ENCODE measurements at regions not wholly inside any gene's neighbourhood (a gene's known extent, or its start where the extent isn't known, plus 50 kb on each side); places are given as distances from the start of the nearest gene placed in this dataset.

GRCh38 chr14:104293231-104293841, 154.9 kb downstream of the KIF26A start:
- no peak for DNase-seq (ENCODE audit: low read depth)
- no peak for TF ChIP-seq CTCF (IDR thresholded peaks at IDR 0.05; ENCODE audit: low read depth, low read length, missing control alignments)
- H3K4me3 ChIP-seq (ENCODE audit: low read depth, low read length), result no peak overlapping the region

GRCh38 chr14:104293851-104294627, 155.7 kb downstream of the KIF26A start:
- TF ChIP-seq CTCF (IDR thresholded peaks at IDR 0.05; ENCODE audit: low read depth, low read length, missing control alignments), result peak; percentile 23
- no peak overlapping the region for H3K4me3 ChIP-seq (ENCODE audit: low read depth, low read length)
- no peak for DNase-seq (ENCODE audit: low read depth)

GRCh38 chr14:104294628-104294982, 156.2 kb downstream of the KIF26A start:
- DNase-seq (ENCODE audit: low read depth), result no peak
- no peak overlapping the region for H3K4me3 ChIP-seq (ENCODE audit: low read depth, low read length)
- no peak for TF ChIP-seq CTCF (IDR thresholded peaks at IDR 0.05; ENCODE audit: low read depth, low read length, missing control alignments)

- no peak overlapping the region for H3K4me3 ChIP-seq (ENCODE audit: low read depth, low read length)
- TF ChIP-seq CTCF (IDR thresholded peaks at IDR 0.05; ENCODE audit: low read depth, low read length, missing control alignments), result no peak
- no peak for DNase-seq (ENCODE audit: low read depth)
These were observed 156.7 kb downstream of the KIF26A start for GRCh38 chr14:104294983-104295680.

GRCh38 chr14:104295681-104296387, 157.4 kb downstream of the KIF26A start:
- no peak overlapping the region for H3K4me3 ChIP-seq (ENCODE audit: low read depth, low read length)
- TF ChIP-seq CTCF (IDR thresholded peaks at IDR 0.05; ENCODE audit: low read depth, low read length, missing control alignments), result no peak
- DNase-seq (ENCODE audit: low read depth), result no peak

GRCh38 chr14:104296388-104297312, 158.3 kb downstream of the KIF26A start:
- DNase-seq (ENCODE audit: low read depth), result no peak
- no peak for TF ChIP-seq CTCF (IDR thresholded peaks at IDR 0.05; ENCODE audit: low read depth, low read length, missing control alignments)
- H3K4me3 ChIP-seq (ENCODE audit: low read depth, low read length), result no peak overlapping the region

All from GM12864 (cell line).